Naive thymus-derived CD4-positive, alpha-beta T cell (primary cell): ENCODE measurements at regions not wholly inside any gene's neighbourhood (a gene's known extent, or its start where the extent isn't known, plus 50 kb on each side); places are given as distances from the start of the nearest gene placed in this dataset.

Experiments
- ATAC-seq: fragments of 150-1000 bp; cut with Tn5 transposase; 2 replicates; pipeline ENCODE4 v1.10.0; 2021; ENCODE audit warnings: mild to moderate bottlenecking, moderate library complexity
- CTCF ChIA-PET: fragments of 350-600 bp; sonication (Branson Sonifier 250); formaldehyde crosslinking; loops from one replicate; lab custom pipeline; 2021; ENCODE audit warnings: antibody characterized with exemption; lab: Charles Lee
- POLR2A ChIA-PET: fragments of 350-600 bp; sonication (Branson Sonifier 250); formaldehyde crosslinking; loops from one replicate; lab custom pipeline; 2021; ENCODE audit warnings: antibody characterized with exemption, inconsistent platforms; lab: Charles Lee
- DNase-seq, 9 donors: peaks; one replicate each; pipeline versions ENCODE4 v3.0.0 to v3.0.0-alpha.2; 2020 to 2022; ENCODE audit warnings: mixed read lengths in 1 of 9
- H3K27ac ChIP-seq: one replicate; pipeline ENCODE4 v1.7.0; 2013; ENCODE audit warnings: mild to moderate bottlenecking, low read depth, low read length, moderate library complexity
- H3K27me3 ChIP-seq, 2 donors: one replicate each; pipeline ENCODE4 v1.7.0; 2013; ENCODE audit warnings: low read length in 2 of 2, mild to moderate bottlenecking in 2 of 2, moderate library complexity in 2 of 2; ENCODE audit not compliant: control insufficient read depth in 2 of 2, insufficient read depth in 2 of 2
- H3K36me3 ChIP-seq, 3 experiments: 1 replicate in 2 of 3; 2 replicates in 1 of 3; pipeline ENCODE4 v1.7.0; 2013; ENCODE audit warnings: low read length in 3 of 3, mild to moderate bottlenecking in 3 of 3, moderate library complexity in 1 of 3; ENCODE audit not compliant: insufficient read depth in 3 of 3, control insufficient read depth in 2 of 3
- H3K4me1 ChIP-seq, 2 donors: one replicate each; pipeline ENCODE4 v1.7.0; 2013; ENCODE audit warnings: low read length in 2 of 2, mild to moderate bottlenecking in 2 of 2, moderate library complexity in 1 of 2; ENCODE audit not compliant: control insufficient read depth in 2 of 2, insufficient read depth in 2 of 2
- H3K4me3 ChIP-seq: 2 replicates; pipeline ENCODE4 v1.7.0; 2013; ENCODE audit warnings: mild to moderate bottlenecking, low read length
- H3K9me3 ChIP-seq, 3 experiments: 1 replicate in 2 of 3; 2 replicates in 1 of 3; pipeline ENCODE4 v1.7.0; 2013; ENCODE audit warnings: low read length in 3 of 3; ENCODE audit not compliant: control insufficient read depth in 2 of 3
- H3K27ac Mint-ChIP-seq, 9 donors: one replicate each; pipeline ENCODE4 v1.8.0; 2020 to 2022; ENCODE audit warnings: mixed read lengths in 9 of 9, mild to moderate bottlenecking in 8 of 9, moderate library complexity in 5 of 9, inconsistent platforms in 2 of 9
- H3K27me3 Mint-ChIP-seq, 5 donors: one replicate each; pipeline ENCODE4 v1.8.0; 2021 to 2022; ENCODE audit warnings: mixed read lengths in 5 of 5, mild to moderate bottlenecking in 1 of 5
- H3K36me3 Mint-ChIP-seq, 5 donors: one replicate each; pipeline ENCODE4 v1.8.0; 2020 to 2022; ENCODE audit warnings: mixed read lengths in 5 of 5, mild to moderate bottlenecking in 3 of 5, inconsistent platforms in 1 of 5
- H3K4me1 Mint-ChIP-seq, 7 donors: one replicate each; pipeline ENCODE4 v1.8.0; 2020 to 2022; ENCODE audit warnings: mixed read lengths in 7 of 7, mild to moderate bottlenecking in 3 of 7, inconsistent platforms in 1 of 7
- H3K4me3 Mint-ChIP-seq, 10 donors: one replicate each; pipeline ENCODE4 v1.8.0; 2020 to 2022; ENCODE audit warnings: mild to moderate bottlenecking in 10 of 10, mixed read lengths in 10 of 10, moderate library complexity in 6 of 10, inconsistent platforms in 2 of 10
- H3K9me3 Mint-ChIP-seq, 11 donors: one replicate each; pipeline ENCODE4 v1.8.0; 2020 to 2022; ENCODE audit warnings: mixed read lengths in 11 of 11, mild to moderate bottlenecking in 4 of 11, inconsistent platforms in 1 of 11, moderate library complexity in 1 of 11
- intact Hi-C, 2 donors: fragments of 100-400 bp; cut with micrococcal nuclease; formaldehyde crosslinking; loops; one replicate each; pipeline ENCODE4 v1.15.1; 2023

GRCh38 chr6:94673251-94673650, 904.1 kb upstream of the MANEA start:
- H3K27ac ChIP-seq, result no peak overlapping the region
- ATAC-seq (no peak), DNase-seq (no peak)
- H3K9me3 ChIP-seq, result peaks cover 0 to 3% (median 0%) of the 10 kb centered on the region in 3 experiments
- Mint-ChIP-seq H3K27ac (no peak overlapping the region), H3K9me3 (peaks cover 0 to 18% (median 10%) of the 10 kb centered on the region in 11 donors), H3K4me3 (no peak overlapping the region), H3K4me1 (no peaks in the 10 kb centered on the region), H3K36me3 (no peaks in the 10 kb centered on the region), H3K27me3 (no peaks in the 10 kb centered on the region)
- H3K4me1 ChIP-seq, result no peaks in the 10 kb centered on the region
- H3K36me3 ChIP-seq, result no peaks in the 10 kb centered on the region
- ChIA-PET CTCF (no interaction called here), POLR2A (no interaction called here)
- no peak overlapping the region for H3K4me3 ChIP-seq
- H3K27me3 ChIP-seq, result no peaks in the 10 kb centered on the region
- intact Hi-C loops, result no loop called here

DNA sequence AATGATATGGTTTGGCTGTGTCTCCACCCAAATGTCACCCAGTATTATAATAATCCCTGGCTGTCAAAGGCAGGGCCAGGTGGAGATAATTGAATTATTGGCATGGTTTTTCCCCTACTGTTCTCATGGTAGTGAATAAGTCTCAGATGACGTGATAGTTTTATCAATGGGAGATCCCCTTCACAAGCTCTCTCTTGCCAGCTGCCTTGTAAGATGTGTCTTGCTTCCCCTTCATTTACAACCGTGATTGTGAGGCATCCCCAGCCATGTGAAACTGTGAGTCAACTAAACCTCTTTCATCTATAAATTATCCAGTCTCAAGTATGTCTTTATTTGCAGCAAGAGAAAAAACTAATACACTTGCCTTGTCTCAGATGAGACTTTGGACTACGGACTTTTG, 907.3 kb upstream of the MANEA start:
- Mint-ChIP-seq H3K27me3 (no peaks in the 10 kb centered on the region), H3K4me3 (no peak overlapping the region), H3K36me3 (no peaks in the 10 kb centered on the region), H3K9me3 (peaks cover 0 to 28% (median 8%) of the 10 kb centered on the region in 11 donors), H3K27ac (no peak overlapping the region), H3K4me1 (no peaks in the 10 kb centered on the region)
- H3K4me1 ChIP-seq, result no peaks in the 10 kb centered on the region
- ATAC-seq (no peak), DNase-seq (no peak)
- no peak overlapping the region for H3K4me3 ChIP-seq
- intact Hi-C loops, result no loop called here
- H3K27me3 ChIP-seq, result no peaks in the 10 kb centered on the region
- peaks cover 0 to 3% (median 0%) of the 10 kb centered on the region in 3 experiments for H3K9me3 ChIP-seq
- H3K36me3 ChIP-seq, result no peaks in the 10 kb centered on the region
- CTCF ChIA-PET, result no interaction called here
- POLR2A ChIA-PET, result no interaction called here
- no peak overlapping the region for H3K27ac ChIP-seq

DNA sequence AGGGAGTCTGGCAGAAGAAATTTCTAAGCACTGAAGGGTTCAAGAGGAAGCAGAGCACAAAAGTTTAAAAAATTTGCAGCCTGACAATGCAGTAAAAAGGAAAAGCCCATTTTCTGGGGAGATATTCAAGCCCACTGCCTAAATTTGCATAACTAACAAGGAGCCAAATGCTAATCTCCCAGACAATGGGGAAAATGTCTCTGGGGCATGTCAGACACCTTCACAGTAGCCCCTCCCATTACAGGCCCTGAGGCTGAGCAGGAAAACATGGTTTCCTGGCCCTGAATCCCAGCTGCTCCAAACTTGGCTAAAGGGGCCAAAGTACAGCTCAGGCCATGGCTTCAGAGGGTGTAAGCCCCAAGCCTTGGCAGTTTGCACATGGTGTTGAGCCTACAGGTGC, 908.5 kb upstream of the MANEA start:
- POLR2A ChIA-PET, result no interaction called here

GRCh38 chr6:94658929-94659328, 918.4 kb upstream of the MANEA start:
- ChIA-PET CTCF (interaction anchor here (0.6 kb wide), 1 partner anchor 63 kb away, joined by 3 read pairs; no protein-coding TSS in a partner anchor), POLR2A (no interaction called here)
- Histone ChIP-seq H3K36me3 (no peaks in the 10 kb centered on the region), H3K27ac (no peak overlapping the region), H3K4me3 (no peak overlapping the region), H3K27me3 (no peaks in the 10 kb centered on the region), H3K4me1 (no peaks in the 10 kb centered on the region), H3K9me3 (peaks cover 0 to 4% (median 0%) of the 10 kb centered on the region in 3 experiments)
- Mint-ChIP-seq H3K4me1 (no peaks in the 10 kb centered on the region), H3K9me3 (peaks cover 0 to 13% (median 5%) of the 10 kb centered on the region in 11 donors), H3K36me3 (no peaks in the 10 kb centered on the region), H3K4me3 (no peak overlapping the region), H3K27ac (no peak overlapping the region), H3K27me3 (no peaks in the 10 kb centered on the region)
- ATAC-seq (no peak), DNase-seq (no peak)
- intact Hi-C loops, result no loop called here

More for the DNA sequence above, 908.5 kb upstream of the MANEA start:
- intact Hi-C loops, result no loop called here
- Mint-ChIP-seq H3K27me3 (no peaks in the 10 kb centered on the region), H3K36me3 (no peaks in the 10 kb centered on the region), H3K4me3 (no peak overlapping the region), H3K9me3 (peaks cover 0 to 21% (median 7%) of the 10 kb centered on the region in 11 donors), H3K27ac (no peak overlapping the region), H3K4me1 (no peaks in the 10 kb centered on the region)
- no peaks in the 10 kb centered on the region for H3K27me3 ChIP-seq
- H3K36me3 ChIP-seq, result no peaks in the 10 kb centered on the region
- DNase-seq, result no peak
- ATAC-seq, result no peak
- peaks cover 0 to 3% (median 0%) of the 10 kb centered on the region in 3 experiments for H3K9me3 ChIP-seq
- no peaks in the 10 kb centered on the region for H3K4me1 ChIP-seq
- no peak overlapping the region for H3K4me3 ChIP-seq
- H3K27ac ChIP-seq, result no peak overlapping the region
- CTCF ChIA-PET, result no interaction called here

DNA sequence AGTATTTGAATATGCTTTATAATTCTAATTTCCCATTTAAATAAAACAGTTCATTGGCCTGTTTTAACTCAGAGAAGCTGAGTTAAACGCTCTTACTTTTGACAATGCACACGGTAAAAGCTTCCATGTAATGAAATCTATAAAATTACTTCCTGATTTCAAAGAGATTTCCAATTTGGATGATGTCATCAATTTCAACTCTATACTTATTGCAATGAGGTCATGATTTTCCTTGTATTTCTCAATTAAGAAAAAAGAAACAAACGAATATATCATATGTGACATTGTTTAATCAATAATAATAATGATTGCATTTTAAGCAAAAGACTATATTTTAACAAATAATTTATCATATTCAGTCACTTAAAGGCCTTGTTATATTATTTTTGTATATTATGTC, 926.1 kb upstream of the MANEA start:
- Mint-ChIP-seq H3K4me3 (no peak overlapping the region), H3K36me3 (no peaks in the 10 kb centered on the region), H3K4me1 (no peaks in the 10 kb centered on the region), H3K9me3 (peaks cover 0 to 8% (median 1%) of the 10 kb centered on the region in 11 donors), H3K27ac (no peak overlapping the region), H3K27me3 (no peaks in the 10 kb centered on the region)
- H3K9me3 ChIP-seq, result no peaks in the 10 kb centered on the region
- no peaks in the 10 kb centered on the region for H3K27me3 ChIP-seq
- POLR2A ChIA-PET, result no interaction called here
- H3K27ac ChIP-seq, result no peak overlapping the region
- intact Hi-C loops, result no loop called here
- no peak for ATAC-seq
- DNase-seq, result no peak
- H3K4me3 ChIP-seq, result no peak overlapping the region
- H3K4me1 ChIP-seq, result no peaks in the 10 kb centered on the region
- no peaks in the 10 kb centered on the region for H3K36me3 ChIP-seq
- CTCF ChIA-PET, result no interaction called here

DNA sequence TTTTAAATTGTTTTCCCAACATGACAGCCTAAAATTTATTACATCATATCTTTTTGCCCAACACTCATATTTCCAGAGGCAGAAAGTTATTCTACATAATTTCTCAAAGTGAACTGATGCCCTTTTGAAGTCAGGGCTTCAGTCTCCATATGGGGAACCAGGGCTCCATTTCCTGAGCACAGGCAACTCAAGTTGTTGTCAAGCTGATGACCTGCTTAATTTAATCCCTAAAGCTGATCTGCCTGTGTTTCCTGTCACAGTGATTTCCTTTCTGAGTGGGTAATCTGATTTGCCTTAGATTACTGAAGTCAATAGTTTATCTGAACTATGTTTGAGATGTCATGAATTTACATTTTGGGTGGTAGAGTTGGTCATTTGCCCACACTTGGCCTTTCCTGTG, 932.1 kb upstream of the MANEA start:
- Mint-ChIP-seq H3K27ac (no peak overlapping the region), H3K4me3 (no peak overlapping the region), H3K4me1 (no peaks in the 10 kb centered on the region), H3K9me3 (peaks cover 0 to 7% (median 0%) of the 10 kb centered on the region in 11 donors), H3K36me3 (no peaks in the 10 kb centered on the region), H3K27me3 (no peaks in the 10 kb centered on the region)
- POLR2A ChIA-PET, result no interaction called here
- CTCF ChIA-PET, result no interaction called here
- Histone ChIP-seq H3K9me3 (no peaks in the 10 kb centered on the region), H3K4me3 (no peak overlapping the region), H3K27me3 (no peaks in the 10 kb centered on the region), H3K4me1 (no peaks in the 10 kb centered on the region), H3K36me3 (no peaks in the 10 kb centered on the region), H3K27ac (no peak overlapping the region)
- no peak for ATAC-seq
- intact Hi-C loops, result no loop called here
- no peak for DNase-seq

DNA sequence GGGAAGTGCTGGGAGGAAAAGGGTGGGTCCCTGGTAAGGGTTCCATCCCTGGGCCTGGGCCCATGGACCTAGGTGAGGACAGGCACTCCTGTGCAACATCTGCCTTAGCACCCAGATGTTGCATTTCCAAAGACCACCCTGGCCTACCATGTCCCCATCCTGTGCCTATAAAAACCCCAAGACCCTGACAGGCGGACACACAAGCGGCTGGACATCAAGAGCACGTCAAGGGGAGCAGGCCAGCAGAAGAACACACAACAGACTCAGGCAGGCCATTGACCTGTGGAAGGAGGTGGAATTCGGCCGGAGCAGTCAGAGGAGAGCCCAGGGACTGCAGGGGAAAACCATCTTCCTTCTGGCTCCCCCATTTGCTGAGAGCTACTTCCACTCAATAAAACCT, 937.8 kb upstream of the MANEA start:
- Histone ChIP-seq H3K4me1 (no peaks in the 10 kb centered on the region), H3K9me3 (no peaks in the 10 kb centered on the region), H3K4me3 (no peak overlapping the region), H3K27ac (no peak overlapping the region), H3K27me3 (no peaks in the 10 kb centered on the region), H3K36me3 (no peaks in the 10 kb centered on the region)
- peaks cover 0 to 7% (median 0%) of the 10 kb centered on the region in 11 donors for H3K9me3 Mint-ChIP-seq
- DNase-seq, result no peak
- H3K27ac Mint-ChIP-seq, result no peak overlapping the region
- CTCF ChIA-PET, result no interaction called here
- intact Hi-C loops, result no loop called here
- no peak overlapping the region for H3K4me3 Mint-ChIP-seq
- ATAC-seq, result no peak
- H3K36me3 Mint-ChIP-seq, result no peaks in the 10 kb centered on the region
- H3K4me1 Mint-ChIP-seq, result no peaks in the 10 kb centered on the region
- POLR2A ChIA-PET, result no interaction called here
- H3K27me3 Mint-ChIP-seq, result no peaks in the 10 kb centered on the region
